Stimulated activated CD4-positive, alpha-beta T cell treated with anti-CD3 and anti-CD28 coated beads, Interleukin-12 subunit alpha, Interleukin-12 subunit beta, amount 100 ng/mL, for 24 hours (primary cell): ENCODE measurements at regions not wholly inside any gene's neighbourhood (a gene's known extent, or its start where the extent isn't known, plus 50 kb on each side); places are given as distances from the start of the nearest gene placed in this dataset.
"Not testable (repeated sequence)": the region's sequence is repeated elsewhere in the genome, so short reads cannot be mapped to it uniquely, and the experiment has no call there.

Experiments used
- DNase-seq, 2 experiments: peaks; one replicate each; pipeline ENCODE4 v3.0.0-alpha.2; 2020; ENCODE audit warnings: low read depth in 2 of 2

DNA sequence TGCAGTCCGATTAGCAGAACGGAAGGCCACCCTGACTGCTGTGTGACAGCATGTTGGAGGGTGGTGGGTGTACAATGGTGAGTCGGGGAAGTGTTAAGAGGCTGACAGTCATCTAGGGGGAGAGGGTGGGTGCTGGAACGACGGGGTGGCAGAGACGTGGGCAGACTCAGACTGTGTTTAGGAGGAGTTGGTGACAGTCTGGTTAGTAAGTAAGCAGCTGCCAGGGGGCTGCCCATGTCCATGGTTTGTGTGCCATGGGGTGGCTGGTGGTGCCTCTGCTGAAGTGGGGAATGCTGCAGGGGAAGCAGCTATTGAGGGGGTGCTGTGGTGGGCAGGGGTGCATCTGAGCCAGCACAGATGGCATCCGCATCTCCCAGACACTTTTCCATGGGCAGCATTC, 51.3 kb upstream of the BOD1 start:
- DNase-seq: no peak

DNA sequence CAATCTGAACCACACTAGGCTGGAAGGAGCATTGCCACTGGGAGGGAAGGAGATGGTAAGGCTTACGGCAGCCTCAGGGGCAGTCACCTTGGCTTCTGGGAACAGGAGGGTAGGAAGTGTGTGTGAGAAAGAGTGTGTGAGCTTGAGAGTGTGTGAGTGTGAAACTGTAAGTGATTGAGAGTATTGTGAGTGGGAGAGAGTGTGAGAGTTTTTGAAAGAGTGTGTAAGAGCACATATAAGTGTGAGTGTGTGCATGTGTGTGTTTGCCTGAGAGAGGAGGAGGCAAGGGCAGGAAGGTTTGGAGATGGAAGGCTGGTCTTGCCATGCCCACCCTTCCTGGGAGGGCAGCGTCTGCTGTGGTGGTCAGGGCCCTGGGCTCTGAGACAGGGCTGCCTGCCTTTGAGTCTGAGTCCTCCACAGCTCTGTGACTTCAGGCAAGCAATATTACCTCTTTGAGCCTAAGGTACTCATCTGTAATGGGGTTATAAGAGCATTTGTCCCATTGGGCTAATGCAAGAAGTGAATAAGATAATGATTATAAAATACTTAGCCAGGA, 51.9 kb upstream of the BOD1 start:
- DNase-seq: no peak

DNA sequence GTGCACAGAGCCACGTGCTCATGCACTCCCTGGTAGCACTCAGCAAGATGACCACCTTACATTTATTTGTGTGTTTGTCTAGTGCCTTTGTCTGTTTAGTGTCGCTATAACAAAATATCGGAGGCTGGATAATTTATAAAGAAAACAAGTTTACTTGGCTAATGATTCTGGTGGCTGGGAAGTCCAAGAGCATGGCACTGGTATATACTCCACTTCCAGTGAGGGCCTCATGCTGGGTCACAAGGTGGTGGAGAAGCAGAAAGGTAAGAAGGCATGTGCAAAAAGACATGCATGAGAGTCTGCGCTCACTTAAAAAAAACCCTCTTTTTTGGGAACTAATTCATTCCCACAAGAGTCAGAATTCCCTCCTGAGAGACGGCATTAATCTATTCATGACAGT, 52.5 kb upstream of the BOD1 start:
- DNase-seq: no peak

DNA sequence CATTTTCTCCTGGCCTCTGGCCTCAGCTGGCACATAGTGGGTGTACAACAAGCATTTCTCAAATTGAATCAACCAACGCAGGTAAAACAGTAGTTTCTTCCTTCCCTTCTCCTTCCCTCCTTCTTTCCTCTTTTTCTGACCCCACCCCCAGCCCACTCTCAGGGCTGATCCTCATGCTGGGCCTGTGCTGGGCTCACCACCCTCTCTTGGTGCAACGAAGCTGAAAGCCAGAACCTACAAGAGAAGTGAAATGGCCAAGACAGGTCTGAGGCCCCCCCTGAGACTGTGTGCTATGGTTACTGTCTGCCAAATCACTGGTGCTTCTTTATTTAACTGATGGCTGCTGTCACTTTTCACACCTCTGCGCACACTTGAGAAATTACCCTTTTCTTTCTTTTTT, 53.0 kb upstream of the BOD1 start:
- no peak for DNase-seq

DNA sequence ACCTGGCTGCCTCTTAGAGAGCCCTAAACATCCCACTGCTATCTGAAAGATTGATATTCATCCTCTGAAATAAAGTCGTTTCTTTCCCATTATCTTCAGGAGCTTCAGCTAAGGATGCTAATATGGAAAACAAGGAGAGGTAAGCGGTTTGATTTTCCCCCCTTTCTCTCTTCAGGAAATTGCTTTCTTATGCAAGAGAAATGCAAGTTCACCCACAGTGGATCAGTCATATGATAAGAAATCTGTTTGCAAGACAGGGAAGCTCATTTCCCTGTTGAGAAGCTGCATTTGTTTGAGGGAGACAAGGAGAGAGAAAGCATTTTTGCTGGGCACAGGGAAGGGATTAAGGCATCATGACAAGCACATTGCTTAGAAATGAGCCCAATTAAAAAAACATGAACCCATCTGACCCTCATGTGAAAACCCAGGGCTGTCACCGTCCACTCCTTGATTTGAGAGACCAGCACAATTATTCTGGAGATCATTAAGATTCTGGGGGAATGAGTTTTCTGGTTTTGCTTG, 53.7 kb upstream of the BOD1 start:
- DNase-seq: no peak

DNA sequence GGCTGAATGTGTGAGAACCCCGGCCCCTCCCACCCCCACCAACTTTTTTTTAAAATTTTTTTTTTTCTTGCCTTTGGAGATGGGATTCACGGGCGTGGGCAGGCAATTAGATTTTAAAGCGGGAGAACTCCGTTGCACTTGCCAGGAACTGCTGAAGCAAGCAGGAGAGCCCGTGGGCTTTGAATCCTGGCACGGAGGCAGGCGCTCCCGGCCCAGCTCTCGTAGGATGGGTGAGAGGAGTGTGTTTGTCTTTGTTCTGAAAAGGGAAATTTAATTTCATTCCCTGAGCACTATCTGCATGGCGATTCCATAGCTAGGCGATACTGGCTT, 54.3 kb upstream of the BOD1 start:
- DNase-seq: no peak

DNA sequence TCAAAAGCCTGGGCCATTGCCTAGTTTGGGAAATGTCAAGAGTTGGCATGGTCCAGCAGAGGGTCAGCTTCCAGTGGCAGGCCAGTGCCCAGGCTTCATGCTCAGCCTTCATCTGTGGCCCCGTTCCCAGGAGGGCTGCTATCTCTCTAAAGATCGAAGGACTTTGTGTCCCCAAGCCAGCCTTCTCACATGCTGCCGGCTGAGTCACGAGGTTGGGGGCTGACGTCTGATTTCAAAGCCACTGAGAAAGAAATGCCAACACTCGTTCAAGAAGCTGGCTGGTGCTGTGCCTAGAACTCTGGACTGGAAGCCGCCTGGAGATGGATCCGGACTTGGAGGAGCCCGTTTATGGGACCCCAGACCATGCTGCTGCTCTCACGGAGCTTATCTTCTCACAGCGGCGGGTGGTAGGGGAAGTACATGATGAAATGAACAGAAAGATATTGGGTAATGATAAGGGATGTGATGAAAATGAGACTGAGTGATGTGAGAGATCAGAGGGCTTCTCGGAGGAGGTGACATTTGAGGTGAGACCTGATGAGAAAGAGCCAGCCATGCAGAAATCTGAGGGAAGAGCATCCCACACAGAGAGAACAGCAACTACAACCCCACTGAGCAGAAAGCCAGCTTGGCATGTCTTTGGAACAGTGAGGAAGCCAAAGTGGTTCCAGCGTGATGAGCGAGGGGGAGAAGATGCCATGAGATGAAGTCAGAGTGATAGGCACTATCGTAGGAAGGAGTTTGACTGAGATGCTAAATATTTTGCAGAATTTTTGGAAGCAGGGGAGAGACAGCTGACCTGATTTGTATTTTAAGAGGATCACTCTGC, 54.9 kb upstream of the BOD1 start:
- no peak for DNase-seq

DNA sequence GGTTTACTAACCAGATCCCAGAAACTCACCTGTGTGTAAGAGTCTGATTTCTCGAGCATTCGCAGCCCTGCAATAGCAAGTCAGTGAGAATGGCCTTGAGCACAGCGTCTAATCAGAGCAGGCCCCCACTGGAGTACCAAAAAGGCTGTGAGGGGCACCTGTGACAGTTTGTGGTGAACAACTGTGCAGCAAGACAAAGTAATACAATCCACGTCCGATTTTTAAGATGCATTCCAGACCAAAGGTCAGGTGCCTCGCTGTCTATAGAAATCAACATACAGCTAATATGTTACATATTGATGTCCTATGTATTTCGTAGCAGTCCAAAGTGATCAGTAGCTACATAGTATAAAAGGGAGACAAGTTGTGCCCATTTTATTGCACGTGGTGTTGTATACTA, 55.7 kb upstream of the BOD1 start:
- no peak for DNase-seq

DNA sequence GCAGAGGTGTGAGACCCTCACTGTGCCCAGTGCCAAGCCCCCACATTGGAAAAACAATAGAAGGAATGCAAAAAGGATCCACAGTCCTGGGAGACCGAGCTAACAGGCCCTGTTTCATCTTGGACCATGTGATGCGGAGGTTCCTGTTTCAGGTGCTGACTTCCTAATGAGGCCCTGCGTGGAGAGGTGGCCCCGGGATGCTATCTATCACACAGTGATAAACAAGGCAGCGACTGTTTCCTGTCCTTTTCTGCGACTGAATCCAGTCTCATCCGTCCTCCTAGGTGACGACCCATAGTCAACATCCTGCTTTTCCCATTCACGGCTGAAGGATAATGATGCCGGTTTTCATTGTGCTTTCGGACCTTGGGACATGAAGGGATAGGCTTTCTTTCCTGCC, 56.4 kb upstream of the BOD1 start:
- no peak for DNase-seq

DNA sequence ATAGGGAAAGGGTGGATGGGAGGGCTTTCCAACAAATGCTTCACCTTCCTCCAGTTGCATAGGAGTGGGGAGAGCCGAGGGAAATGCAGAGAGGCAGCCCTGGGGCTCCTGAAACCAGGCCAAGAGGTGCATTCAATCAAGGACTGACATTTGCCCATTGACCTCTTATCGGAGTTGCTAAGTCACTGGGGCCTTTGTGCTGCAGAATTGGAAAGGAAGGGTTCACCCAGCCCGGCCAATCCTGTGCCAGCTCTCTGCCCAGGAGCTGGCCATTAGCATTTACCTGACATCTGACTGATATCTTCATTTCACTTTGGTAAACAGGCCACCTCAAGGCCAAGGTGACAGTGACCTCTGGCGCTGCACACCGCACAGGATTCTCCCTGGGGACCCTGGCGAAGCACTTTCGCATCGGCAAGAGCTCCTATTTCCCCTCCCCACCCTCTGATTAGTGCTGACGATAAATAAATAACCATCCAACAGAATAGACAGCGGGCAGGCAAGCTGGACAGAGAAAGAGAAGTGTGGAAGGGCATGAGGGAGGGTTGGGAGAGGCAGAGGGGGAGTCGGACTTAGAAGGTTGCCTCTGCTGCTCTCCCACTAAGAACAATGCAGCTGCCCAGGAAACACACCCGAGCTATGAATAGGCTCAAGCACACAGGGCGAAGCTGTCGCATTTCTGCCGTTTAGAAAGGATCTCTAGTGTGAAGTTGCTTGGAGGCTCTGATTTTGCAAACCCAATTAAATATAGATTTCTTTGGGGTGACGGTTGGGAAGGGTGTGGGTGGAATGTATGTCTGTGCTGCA, 57.0 kb upstream of the BOD1 start:
- DNase-seq: no peak

DNA sequence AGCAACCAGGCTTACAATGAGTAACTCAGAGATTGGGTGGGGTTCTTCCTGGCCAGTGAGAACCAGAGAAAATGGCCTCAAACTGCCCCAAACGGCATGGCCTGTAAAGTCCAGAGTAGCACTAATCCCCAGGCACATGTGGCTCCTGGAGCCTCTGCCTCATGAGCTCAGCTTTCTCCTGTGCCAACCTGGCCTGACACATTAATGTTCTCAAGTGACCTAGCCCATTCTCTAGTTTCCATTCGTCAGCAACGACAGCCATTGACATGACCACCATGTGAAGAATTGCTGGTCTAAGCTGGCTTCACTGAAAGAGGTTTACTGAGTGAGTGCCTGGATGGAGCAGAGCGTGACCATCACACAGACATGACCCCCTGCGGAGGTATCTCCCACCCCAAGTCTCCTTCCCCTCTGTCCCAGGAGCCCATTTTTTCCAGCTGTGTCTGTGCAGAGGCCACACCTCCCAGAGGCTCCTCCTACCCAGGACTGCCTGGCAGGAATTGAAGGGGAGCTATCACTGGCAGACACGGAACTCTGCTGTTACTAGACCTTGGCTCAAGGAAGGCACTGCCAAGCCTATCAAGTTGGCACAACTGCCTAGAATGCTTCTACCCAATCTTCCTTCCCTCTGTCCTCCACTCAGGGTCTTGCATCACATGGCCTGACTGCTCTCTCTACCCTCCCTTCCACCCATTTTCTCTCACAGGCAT, 59.0 kb upstream of the BOD1 start:
- DNase-seq: no peak

DNA sequence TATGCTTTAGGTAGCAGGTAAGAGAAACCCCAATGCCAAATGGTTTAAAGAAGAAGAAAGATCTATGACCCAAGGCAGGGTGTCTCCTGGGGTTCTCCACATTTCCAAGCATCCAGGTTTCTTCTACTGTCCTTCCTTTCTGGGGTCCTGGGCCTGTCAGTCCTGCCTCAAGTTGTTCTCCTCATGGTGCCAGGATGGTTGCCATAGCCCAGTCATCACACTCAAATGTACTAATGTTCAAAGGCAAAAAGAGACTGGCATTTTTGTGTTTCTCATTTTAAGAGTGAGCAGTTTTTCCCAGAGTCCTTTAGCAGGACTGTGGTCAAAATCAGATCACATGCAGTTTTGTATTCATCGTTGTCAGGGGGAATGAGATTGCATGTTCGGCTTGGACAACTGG, 59.9 kb upstream of the BOD1 start:
- no peak for DNase-seq

DNA sequence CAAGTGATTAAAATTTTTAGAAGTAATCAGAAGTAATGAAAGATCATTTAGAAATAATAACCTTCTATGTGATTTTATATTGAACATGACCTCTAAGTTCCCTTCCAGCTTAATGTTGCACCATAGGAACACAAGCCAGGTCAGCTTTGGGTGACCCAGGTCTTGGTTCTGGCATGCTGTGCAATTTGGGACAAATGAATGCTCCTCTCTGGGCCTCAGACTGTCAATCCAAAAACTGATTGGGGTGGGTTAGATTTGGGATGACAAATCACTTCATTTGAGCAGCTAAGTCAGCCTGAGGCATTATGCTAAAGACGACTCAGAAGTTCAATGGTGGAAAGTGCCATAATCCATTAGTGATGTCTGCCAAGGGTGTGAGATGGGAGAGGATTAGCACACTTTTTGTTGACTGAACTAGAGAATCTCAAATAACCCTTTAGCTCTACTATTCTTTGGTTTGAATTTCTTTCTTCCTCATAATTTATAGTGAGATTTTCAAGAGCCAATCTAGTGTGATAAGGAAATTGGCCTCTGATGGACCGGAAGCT, 60.7 kb upstream of the BOD1 start:
- no peak for DNase-seq

DNA sequence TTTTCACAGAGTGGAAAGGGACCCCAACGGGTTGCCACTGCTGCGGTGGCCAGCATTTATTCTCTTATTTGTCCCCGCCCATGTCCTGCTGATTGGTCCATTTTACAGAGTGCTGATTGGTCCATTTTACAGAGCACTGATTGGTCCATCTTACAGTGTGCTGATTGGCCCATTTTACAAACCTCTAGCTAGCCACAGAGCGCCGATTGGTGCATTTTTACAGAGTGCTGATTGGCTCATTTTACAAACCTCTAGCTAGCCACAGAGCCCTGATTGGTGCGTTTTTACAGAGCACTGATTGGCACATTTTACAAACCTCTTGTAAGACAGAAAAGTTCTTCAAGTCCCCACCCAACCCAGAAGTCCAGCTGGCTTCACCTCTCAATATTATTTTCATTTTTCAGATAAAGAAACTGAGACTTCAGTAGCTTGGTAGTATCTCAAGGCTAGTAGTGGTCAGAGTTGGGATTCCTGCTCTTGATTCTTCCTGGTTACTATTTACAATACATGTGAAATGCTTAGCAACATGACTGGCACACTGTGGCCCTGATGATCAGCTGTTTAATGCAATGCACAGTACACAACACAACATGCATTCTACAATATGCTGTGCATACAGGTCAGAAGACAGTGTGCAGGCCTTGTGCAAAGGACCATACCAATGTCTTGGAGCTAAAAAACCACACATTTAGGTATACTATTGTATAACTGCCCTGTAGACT, 63.6 kb upstream of the BOD1 start:
- DNase-seq: no peak

DNA sequence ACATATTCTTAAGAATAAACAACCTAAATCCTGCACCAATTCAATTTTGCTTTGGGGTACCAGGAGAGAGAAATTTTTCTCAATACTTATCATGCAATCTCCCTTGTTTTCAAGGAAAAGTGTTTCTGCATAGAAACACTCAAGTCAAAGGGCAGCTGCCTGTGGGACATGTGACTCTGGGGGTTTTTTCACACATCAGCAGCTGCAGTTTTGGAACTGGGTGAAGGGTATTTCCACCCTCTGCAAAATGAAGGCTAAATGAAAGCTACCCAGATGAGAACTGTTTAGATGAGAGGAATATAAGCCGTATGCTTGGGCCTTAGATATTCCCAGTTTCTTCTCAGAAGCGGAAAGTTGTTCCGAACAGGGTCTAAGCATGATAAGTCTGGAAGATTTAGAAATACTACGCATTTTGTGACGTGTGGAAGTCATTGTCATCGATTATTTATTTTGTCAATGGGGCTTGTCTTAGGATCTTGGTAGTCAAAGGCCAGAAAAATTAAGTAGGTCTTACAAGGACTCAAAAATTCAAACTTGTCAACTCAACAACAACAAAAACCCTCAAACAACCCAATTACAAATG, 64.3 kb upstream of the BOD1 start:
- no peak for DNase-seq

DNA sequence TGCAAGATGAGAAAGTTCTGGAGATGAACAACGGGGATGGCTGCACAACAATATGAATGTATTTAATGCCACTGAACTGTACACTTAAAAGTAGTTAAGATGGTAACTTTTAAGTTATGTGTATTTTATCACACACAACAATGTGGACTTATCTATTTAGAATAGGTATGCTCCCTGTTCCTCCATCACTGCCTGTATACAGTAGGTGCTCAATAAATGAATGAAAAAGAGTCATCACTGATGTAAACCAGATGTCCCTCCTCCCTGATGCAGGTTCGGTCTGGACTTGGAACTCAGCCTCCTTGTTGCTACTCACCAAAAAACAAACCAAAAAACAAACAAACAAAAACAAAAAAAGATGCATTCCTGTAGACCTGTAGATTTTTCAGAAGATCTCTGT, 65.9 kb upstream of the BOD1 start:
- DNase-seq: no peak

DNA sequence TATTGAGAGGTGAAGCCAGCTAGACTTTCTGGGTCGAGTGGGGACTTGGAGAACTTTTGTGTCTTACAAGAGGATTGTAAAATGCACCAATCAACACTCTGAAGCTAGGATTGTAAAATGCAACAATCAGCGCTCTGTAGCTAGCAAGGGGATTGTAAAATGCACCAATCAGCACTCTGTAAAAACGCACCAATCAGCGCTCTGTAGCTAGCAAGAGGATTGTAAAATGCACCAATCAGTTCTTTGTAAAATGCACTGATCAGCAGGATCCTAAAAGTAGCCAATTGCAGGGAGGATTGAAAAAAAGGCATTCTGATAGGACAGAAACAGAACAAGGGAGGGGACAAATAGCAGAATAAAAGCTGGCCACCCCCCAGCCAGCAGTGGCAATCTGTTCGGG, 68.1 kb upstream of the BOD1 start:
- not testable (repeated sequence) for DNase-seq

DNA sequence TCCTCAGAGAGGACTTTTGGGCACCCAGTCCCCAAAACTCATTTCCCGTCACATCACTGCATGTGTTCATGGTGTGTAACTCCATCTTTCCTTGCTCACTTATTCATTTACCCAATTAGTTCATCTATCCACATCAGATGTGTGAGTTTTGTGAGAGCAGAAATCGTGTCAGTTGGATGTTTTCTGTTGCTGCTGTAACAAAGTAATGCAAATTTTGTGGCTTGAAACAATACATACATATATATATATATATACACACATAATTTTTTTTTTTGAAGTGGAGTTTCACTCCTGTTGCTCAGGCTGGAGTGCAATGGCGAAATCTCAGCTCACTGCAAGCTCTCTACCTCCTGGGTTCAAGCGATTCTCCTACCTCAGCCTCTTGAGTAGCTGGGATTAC, 70.5 kb upstream of the BOD1 start:
- no peak for DNase-seq

DNA sequence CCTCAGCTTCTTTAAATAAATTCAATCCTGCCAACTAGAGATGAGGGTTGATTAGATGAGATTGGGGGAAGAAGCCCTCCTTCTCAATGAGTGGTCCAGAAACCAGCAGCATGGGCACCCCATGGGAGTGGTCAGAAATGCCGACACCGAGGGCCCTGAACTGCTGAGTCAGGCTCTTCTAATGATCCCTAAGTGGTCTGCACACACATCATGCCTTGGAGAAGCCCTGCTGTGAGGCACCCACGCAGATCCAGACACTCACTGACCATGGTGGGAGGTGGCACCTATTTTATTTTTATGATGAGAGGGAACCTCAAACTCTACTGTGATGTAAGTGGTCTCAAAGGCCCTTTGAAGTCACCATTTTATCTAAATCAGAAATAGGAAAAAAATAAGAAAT, 72.3 kb upstream of the BOD1 start:
- DNase-seq: no peak

DNA sequence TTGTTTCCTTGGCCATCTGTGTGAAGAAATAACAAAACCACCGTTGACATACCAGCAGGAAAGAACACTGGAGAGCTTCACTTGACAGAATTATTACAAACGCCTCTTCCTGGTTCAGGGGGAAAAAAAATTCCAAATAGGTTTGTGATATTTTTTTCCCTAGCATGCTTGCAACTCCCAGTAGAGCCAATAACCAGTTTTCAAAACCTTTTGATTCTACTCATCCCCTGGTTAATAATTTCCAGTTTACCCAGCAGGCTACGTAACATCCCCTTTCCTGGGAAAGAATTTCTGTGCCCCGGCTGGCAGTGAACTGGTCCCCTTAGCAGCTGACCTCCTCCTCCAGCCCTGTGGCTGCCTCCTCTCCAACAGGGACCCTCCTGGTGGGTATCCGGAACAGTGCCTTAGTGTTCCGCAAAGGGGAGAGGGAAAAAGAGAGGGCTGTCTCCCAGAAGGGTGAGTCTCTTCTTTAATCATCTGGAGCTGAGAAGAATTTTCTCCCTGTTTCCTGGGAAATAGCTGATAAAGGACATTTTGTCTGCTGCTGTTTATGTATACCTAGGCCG, 72.8 kb upstream of the BOD1 start:
- no peak for DNase-seq
